GM19351 (cell line): ENCODE measurements at regions not wholly inside any gene's neighbourhood (a gene's known extent, or its start where the extent isn't known, plus 50 kb on each side); places are given as distances from the start of the nearest gene placed in this dataset.
"Not testable (repeated sequence)": the region's sequence is repeated elsewhere in the genome, so short reads cannot be mapped to it uniquely, and the experiment has no call there.

Source experiments
- ATAC-seq: cut with Tn5 transposase; IDR thresholded peaks from one replicate; pipeline ENCODE4 v1.9.1; 2021; ENCODE audit warnings: mild to moderate bottlenecking, moderate library complexity; ENCODE audit not compliant: unreplicated experiment

GRCh38 chr22:48716154-48716553 is 1111.5 kb downstream of the BRD1 start:
- not testable (repeated sequence) for ATAC-seq

GRCh38 chr22:48715511-48715910 is 1112.2 kb downstream of the BRD1 start:
- ATAC-seq, result no peak

- ATAC-seq, result no peak
Observed at GRCh38 chr22:48714231-48714630, 1113.4 kb downstream of the BRD1 start.

GRCh38 chr22:48713272-48714205 is 1114.1 kb downstream of the BRD1 start:
- ATAC-seq, result no peak

GRCh38 chr22:48712558-48713271 is 1115.0 kb downstream of the BRD1 start:
- ATAC-seq, result no peak

- no peak for ATAC-seq
Observed at GRCh38 chr22:48711669-48712068, 1116.0 kb downstream of the BRD1 start.

- no peak for ATAC-seq
Observed at GRCh38 chr22:48711031-48711431, 1116.6 kb downstream of the BRD1 start.

- no peak for ATAC-seq
Observed at GRCh38 chr22:48710410-48710809, 1117.3 kb downstream of the BRD1 start.

- ATAC-seq, result no peak
Observed at GRCh38 chr22:48709976-48710375, 1117.7 kb downstream of the BRD1 start.

- ATAC-seq, result no peak
Observed at GRCh38 chr22:48709453-48709852, 1118.2 kb downstream of the BRD1 start.

- ATAC-seq, result no peak
Observed at GRCh38 chr22:48708558-48709245, 1119.0 kb downstream of the BRD1 start.

GRCh38 chr22:48707763-48708557 is 1119.7 kb downstream of the BRD1 start:
- ATAC-seq, result no peak

GRCh38 chr22:48706934-48707762 is 1120.5 kb downstream of the BRD1 start:
- ATAC-seq, result no peak

GRCh38 chr22:48705917-48706605 is 1121.6 kb downstream of the BRD1 start:
- no peak for ATAC-seq

GRCh38 chr22:48705159-48705916 is 1122.3 kb downstream of the BRD1 start:
- no peak for ATAC-seq

GRCh38 chr22:48704335-48704734 is 1123.3 kb downstream of the BRD1 start:
- no peak for ATAC-seq

- no peak for ATAC-seq
Observed at GRCh38 chr22:48703265-48703941, 1124.3 kb downstream of the BRD1 start.
